ENCODE measurements at regions not wholly inside any gene's neighbourhood (a gene's known extent, or its start where the extent isn't known, plus 50 kb on each side); places are given as distances from the start of the nearest gene placed in this dataset.

DNA sequence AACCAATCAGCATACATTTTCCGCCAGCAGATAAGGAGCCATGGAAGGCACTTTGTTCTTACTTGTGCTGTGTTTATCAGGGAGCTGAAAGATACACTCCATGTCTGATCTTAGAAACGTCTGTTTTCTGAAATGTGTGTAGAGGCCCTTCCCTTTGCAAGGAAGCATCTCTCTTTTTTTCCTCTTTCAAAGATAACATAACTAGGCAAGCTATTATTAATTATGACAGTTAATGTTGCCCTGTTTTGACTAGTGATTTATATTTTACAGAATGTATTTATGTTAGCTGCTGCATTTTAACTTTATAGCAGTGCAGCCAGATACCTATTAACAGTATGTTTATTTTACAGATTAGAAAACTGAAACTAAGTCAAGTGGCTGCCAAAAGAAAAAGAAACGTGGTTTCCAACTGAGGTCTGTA is 683.2 kb upstream of the IGFBP3 start:
- TF ChIP-seq, protein P1, sequence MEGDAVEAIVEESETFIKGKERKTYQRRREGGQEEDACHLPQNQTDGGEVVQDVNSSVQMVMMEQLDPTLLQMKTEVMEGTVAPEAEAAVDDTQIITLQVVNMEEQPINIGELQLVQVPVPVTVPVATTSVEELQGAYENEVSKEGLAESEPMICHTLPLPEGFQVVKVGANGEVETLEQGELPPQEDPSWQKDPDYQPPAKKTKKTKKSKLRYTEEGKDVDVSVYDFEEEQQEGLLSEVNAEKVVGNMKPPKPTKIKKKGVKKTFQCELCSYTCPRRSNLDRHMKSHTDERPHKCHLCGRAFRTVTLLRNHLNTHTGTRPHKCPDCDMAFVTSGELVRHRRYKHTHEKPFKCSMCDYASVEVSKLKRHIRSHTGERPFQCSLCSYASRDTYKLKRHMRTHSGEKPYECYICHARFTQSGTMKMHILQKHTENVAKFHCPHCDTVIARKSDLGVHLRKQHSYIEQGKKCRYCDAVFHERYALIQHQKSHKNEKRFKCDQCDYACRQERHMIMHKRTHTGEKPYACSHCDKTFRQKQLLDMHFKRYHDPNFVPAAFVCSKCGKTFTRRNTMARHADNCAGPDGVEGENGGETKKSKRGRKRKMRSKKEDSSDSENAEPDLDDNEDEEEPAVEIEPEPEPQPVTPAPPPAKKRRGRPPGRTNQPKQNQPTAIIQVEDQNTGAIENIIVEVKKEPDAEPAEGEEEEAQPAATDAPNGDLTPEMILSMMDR (IDR thresholded peaks at IDR 0.05), result no peak
- no peak for TF ChIP-seq POLR2A (IDR thresholded peaks at IDR 0.05)

Measured in thyroid gland (tissue), 4 donors.